Testis (tissue), 2 donors: ENCODE measurements at regions not wholly inside any gene's neighbourhood (a gene's known extent, or its start where the extent isn't known, plus 50 kb on each side); places are given as distances from the start of the nearest gene placed in this dataset.

ENCODE experiments used
- DNase-seq: peaks from one replicate; pipeline ENCODE4 v3.0.0-alpha.2; 2019
- H3K27ac ChIP-seq, 2 donors: fragments of 200-600 bp; sonication (generic); one replicate each; pipeline ENCODE4 v1.5.1; 2019
- H3K27me3 ChIP-seq: fragments of 200-600 bp; sonication (generic); one replicate; pipeline ENCODE4 v1.5.1; 2019
- H3K36me3 ChIP-seq: fragments of 200-600 bp; sonication (generic); one replicate; pipeline ENCODE4 v1.5.1; 2017; ENCODE audit warnings: low read depth; ENCODE audit errors: missing control alignments
- H3K4me1 ChIP-seq: fragments of 200-600 bp; sonication (generic); one replicate; pipeline ENCODE4 v1.5.1; 2019
- H3K4me3 ChIP-seq, 2 donors: fragments of 200-600 bp; sonication (generic); one replicate each; pipeline ENCODE4 v1.5.1; 2017 to 2019
- H3K9me3 ChIP-seq: fragments of 200-600 bp; sonication (generic); one replicate; pipeline ENCODE4 v1.5.1; 2017
- POLR2A ChIP-seq: fragments of 450-650 bp; IDR thresholded peaks from one replicate; pipeline ENCODE4 v1.6.1; 2017; ENCODE audit warnings: antibody characterized with exemption, mild to moderate bottlenecking, moderate library complexity
- WGBS, 2 donors: methylation state at CpG; one replicate each; pipeline ENCODE4 v1.1.5; 2018; 5-methylcytosine and 5-hydroxymethylcytosine counted together
- intact Hi-C: fragments of 100-400 bp; cut with DNase I; formaldehyde crosslinking; loops from one replicate; pipeline ENCODE4 v1.15.1; 2023; ENCODE audit warnings: low total_unique reads
- TF ChIP-seq, protein P1 (sequence below), 3 experiments: fragments of 450-650 bp in 2 of 3; fragments of 200-600 bp in 1 of 3; sonication (generic) in 1 of 3; IDR thresholded peaks; one replicate each; pipeline ENCODE4 v1.5.1; 2016 to 2019; ENCODE audit warnings: antibody characterized with exemption in 3 of 3, mild to moderate bottlenecking in 2 of 3, moderate library complexity in 1 of 3

DNA sequence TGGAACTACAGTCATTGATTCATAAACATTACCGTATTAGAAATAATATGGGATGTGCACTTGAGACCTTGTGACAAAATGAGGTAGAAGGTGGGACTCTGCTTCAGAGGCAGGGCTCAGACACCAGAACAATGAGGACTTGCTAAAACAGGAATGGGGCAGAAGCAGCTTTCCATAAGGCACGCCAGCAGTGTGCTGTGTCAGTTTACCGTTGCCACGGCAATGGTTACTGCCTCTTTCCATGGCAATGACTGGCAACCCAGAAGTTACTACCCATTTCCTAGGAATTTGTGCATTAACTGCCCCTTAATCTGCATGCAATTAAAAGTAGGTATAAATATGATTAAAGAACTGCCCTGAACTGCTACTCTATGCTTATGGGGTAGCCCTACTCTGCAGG, 169.0 kb downstream of the CHRM3 start:
- H3K27ac ChIP-seq: no peak overlapping the region
- no peaks in the 10 kb centered on the region for H3K9me3 ChIP-seq
- WGBS, 2 donors: 91 to 95% methylated on average over 4 of the region's 4 CpGs
- H3K4me3 ChIP-seq: no peak overlapping the region
- intact Hi-C loops: no loop called here
- H3K36me3 ChIP-seq: no peaks in the 10 kb centered on the region
- no peak for DNase-seq
- TF ChIP-seq POLR2A: no peak
- TF ChIP-seq, protein P1, sequence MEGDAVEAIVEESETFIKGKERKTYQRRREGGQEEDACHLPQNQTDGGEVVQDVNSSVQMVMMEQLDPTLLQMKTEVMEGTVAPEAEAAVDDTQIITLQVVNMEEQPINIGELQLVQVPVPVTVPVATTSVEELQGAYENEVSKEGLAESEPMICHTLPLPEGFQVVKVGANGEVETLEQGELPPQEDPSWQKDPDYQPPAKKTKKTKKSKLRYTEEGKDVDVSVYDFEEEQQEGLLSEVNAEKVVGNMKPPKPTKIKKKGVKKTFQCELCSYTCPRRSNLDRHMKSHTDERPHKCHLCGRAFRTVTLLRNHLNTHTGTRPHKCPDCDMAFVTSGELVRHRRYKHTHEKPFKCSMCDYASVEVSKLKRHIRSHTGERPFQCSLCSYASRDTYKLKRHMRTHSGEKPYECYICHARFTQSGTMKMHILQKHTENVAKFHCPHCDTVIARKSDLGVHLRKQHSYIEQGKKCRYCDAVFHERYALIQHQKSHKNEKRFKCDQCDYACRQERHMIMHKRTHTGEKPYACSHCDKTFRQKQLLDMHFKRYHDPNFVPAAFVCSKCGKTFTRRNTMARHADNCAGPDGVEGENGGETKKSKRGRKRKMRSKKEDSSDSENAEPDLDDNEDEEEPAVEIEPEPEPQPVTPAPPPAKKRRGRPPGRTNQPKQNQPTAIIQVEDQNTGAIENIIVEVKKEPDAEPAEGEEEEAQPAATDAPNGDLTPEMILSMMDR (IDR thresholded peaks at IDR 0.05): no peak
- no peaks in the 10 kb centered on the region for H3K27me3 ChIP-seq
- H3K4me1 ChIP-seq: no peaks in the 10 kb centered on the region

GRCh38 chr1:239558559-239558958, 172.2 kb downstream of the CHRM3 start:
- Histone ChIP-seq H3K4me1 (no peaks in the 10 kb centered on the region), H3K27ac (no peak overlapping the region), H3K4me3 (no peak overlapping the region), H3K36me3 (no peaks in the 10 kb centered on the region), H3K27me3 (no peaks in the 10 kb centered on the region), H3K9me3 (no peaks in the 10 kb centered on the region)
- DNase-seq: no peak
- WGBS, 2 donors: 77 to 81% methylated on average over 2 of the region's 2 CpGs
- intact Hi-C loops: no loop called here
- TF ChIP-seq, protein P1 (IDR thresholded peaks at IDR 0.05): no peak
- no peak for TF ChIP-seq POLR2A

DNA sequence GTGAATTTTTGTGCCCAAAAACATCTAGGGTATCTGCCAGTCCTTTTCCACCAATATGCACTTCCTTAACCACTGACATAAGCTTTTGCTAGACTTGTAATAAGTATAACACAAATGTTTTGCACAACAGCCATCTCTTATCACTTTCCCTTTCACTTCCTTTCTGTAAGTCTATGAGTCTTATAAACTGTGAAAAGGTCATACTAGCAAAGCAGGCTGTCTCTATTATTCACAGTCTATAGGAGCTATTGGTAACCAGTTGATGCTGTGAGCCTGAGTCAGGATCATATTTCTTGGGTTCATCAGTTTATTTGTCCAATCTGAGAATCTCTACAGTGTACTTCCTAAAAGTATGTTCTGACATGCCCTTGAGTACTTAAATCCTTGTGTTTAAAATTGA, 172.6 kb downstream of the CHRM3 start:
- no peak overlapping the region for H3K4me3 ChIP-seq
- H3K9me3 ChIP-seq: no peaks in the 10 kb centered on the region
- DNase-seq: no peak
- H3K27ac ChIP-seq: no peak overlapping the region
- TF ChIP-seq, protein P1 (IDR thresholded peaks at IDR 0.05): no peak
- no peak for TF ChIP-seq POLR2A
- intact Hi-C loops: no loop called here
- no peaks in the 10 kb centered on the region for H3K4me1 ChIP-seq
- H3K36me3 ChIP-seq: no peaks in the 10 kb centered on the region
- no peaks in the 10 kb centered on the region for H3K27me3 ChIP-seq

GRCh38 chr1:239560921-239561320, 174.6 kb downstream of the CHRM3 start:
- TF ChIP-seq, protein P1 (IDR thresholded peaks at IDR 0.05): no peak
- no peak overlapping the region for H3K27ac ChIP-seq
- no peaks in the 10 kb centered on the region for H3K27me3 ChIP-seq
- no peaks in the 10 kb centered on the region for H3K36me3 ChIP-seq
- intact Hi-C loops: no loop called here
- no peak for DNase-seq
- H3K4me3 ChIP-seq: no peak overlapping the region
- no peaks in the 10 kb centered on the region for H3K9me3 ChIP-seq
- H3K4me1 ChIP-seq: no peaks in the 10 kb centered on the region
- WGBS, 2 donors: 82 to 83% methylated on average over 4 of the region's 4 CpGs

DNA sequence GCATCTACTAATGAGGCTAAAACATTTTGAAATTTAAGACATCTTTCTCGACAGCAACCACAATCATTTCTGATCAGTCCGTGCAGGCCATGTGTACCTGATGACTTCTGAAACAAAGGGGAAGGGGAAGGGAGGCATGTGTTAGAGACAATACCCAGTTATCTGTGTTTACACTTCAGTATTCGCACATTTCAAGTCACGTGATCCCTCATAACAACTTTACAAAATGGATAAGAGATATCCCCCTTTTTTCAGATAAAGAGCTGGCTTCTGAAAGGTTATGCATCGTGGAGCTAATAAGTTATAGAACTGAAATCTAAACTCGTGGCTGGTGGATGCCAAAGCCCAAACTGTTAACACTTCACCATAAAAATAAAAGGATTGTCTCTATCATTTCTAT, 175.7 kb downstream of the CHRM3 start:
- intact Hi-C loops: no loop called here
- no peak for TF ChIP-seq POLR2A
- TF ChIP-seq, protein P1 (IDR thresholded peaks at IDR 0.05): no peak
- H3K27ac ChIP-seq: no peak overlapping the region
- no peaks in the 10 kb centered on the region for H3K36me3 ChIP-seq
- 86 to 90% methylated on average over 6 of the region's 6 CpGs for WGBS, 2 donors
- no peaks in the 10 kb centered on the region for H3K27me3 ChIP-seq
- no peak overlapping the region for H3K4me3 ChIP-seq
- no peaks in the 10 kb centered on the region for H3K9me3 ChIP-seq
- no peaks in the 10 kb centered on the region for H3K4me1 ChIP-seq
- no peak for DNase-seq
